Middle frontal gyrus (tissue), 1 donor: ENCODE measurements at regions not wholly inside any gene's neighbourhood (a gene's known extent, or its start where the extent isn't known, plus 50 kb on each side); places are given as distances from the start of the nearest gene placed in this dataset.
"Not testable (repeated sequence)": the region's sequence is repeated elsewhere in the genome, so short reads cannot be mapped to it uniquely, and the experiment has no call there.

Source experiments
- DNase-seq: peaks from one replicate; pipeline ENCODE4 v3.0.0-alpha.2; 2015; ENCODE audit warnings: low spot score; ENCODE audit errors: extremely low spot score

GRCh38 chr2:16026816-16027501 is 86.6 kb downstream of the MYCN start:
- no peak for DNase-seq

GRCh38 chr2:16025876-16026640 is 85.7 kb downstream of the MYCN start:
- DNase-seq, result no peak

GRCh38 chr2:16025211-16025875 is 85.0 kb downstream of the MYCN start:
- DNase-seq, result no peak

GRCh38 chr2:16024628-16025027 is 84.3 kb downstream of the MYCN start:
- not testable (repeated sequence) for DNase-seq

DNA sequence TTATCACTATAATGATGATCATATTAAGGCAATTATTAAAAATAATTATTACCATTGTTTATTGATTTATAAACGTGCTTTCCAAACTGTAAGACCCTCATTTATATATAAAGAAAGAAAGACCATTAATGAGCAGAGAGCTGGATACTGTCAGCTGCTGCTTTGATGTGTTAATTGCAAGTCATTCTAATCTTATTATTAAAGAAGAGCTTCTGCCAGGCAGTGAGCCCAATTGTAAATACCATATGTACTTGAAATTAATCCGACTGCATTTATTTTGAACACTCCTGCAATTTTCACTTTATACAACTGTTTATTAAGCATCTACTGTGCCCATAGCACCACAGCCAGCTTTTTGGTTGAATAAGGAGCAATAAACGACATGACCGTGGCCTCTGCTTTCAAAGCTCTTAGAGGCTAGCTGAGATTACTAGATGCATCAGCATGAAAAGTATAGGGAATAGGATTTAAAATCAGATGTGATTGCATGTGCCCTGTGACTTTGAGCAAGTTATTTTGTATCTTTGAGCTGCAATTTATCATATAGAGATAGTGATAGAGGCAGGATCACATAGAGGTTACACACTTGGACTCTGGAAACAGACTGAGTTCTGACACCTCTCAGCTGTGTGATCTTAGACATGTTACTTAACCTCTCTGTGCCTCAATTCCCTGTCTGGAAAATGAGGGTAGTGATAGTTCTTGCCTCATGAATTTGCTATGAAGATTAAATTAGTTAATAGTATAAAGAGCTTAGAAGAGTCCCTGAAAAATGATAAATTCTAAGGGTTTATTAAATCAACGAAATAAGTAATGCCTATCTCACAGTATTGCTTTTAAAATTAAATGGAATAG is 83.4 kb downstream of the MYCN start:
- DNase-seq, result no peak

GRCh38 chr2:16022548-16023240 is 82.3 kb downstream of the MYCN start:
- DNase-seq, result no peak

- DNase-seq, result no peak
Observed at GRCh38 chr2:16021611-16022363, 81.4 kb downstream of the MYCN start.

DNA sequence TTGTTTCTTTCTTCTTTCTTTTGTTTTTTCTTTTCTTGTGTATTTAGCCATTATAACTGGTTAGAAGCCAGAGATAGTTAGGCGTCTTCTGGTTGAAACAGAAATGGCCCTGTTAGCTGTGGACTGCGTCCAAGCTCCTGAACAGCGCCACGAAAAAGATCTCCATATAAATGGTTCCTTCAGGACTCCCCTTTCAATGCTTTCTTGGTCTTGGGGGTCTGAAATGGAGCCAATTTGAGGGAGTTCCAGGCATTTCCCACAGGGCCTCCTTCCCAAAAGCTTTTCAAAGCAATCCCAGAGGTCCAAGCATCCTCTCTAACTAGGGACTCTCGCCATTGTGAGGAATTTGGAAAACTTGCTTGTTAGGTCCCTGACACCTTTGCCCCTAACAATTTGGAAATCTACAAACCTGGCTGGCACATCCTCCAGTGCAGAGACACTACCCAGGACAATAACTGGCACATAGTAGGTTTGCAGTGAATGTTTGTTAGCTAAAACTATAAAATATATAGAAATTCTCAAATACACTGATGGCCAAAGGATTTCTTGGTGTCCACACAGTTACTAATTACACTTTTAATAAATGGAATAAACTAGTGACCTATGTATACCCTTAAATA is 80.1 kb downstream of the MYCN start:
- no peak for DNase-seq

DNA sequence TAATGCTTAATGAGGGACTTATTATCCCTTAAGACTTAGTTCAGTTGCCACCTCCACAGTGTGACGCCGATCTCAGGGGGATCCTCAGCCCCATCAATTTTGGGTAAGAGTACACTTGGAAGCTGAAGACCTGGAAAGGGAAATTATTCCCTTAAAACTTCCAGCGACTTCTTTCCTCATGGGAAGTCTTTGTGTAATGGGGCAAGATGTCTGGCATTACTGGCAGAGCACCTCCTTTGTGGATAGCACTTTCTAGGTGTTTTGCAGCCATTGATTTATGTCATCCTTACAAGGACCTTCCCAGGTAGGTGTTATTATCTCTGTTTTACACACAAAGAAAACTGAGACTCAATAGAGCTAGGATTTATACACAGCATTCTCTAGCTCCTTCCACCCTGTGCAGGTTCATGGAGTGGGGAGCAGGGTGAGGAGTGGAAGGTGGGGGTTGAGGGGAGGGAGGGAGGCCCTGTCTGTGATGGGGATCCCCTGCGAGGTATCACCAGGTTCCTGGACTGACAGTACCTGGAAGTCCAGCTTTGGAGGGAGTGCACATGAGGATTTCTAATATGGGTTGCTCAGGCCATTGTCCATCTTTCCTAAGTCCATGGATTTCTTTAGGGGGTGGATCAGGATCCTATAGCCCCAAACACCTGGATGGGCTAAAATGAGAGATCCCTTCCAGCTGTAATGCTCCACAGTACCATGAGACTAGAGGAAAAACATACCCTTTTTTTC is 79.4 kb downstream of the MYCN start:
- no peak for DNase-seq

DNA sequence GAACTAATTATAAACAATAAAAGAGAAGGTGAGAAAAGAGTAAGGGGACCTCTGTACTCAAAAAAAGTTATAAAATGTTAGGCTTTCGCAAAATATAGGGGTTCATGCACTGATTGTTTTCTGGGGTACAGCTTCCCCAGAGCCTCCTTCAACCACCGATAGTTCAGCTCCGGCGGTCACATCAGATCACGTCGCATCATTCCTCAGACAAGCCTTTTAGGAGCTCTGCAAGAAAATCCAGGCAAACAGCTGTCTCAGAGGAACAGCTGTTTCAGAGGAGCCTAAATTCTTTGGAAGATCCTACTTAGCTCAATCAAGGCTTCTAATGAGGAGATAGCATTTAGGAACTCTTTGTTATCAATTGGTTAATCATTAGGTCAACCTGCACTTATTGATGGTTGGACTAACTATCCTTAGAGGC is 78.7 kb downstream of the MYCN start:
- no peak for DNase-seq

DNA sequence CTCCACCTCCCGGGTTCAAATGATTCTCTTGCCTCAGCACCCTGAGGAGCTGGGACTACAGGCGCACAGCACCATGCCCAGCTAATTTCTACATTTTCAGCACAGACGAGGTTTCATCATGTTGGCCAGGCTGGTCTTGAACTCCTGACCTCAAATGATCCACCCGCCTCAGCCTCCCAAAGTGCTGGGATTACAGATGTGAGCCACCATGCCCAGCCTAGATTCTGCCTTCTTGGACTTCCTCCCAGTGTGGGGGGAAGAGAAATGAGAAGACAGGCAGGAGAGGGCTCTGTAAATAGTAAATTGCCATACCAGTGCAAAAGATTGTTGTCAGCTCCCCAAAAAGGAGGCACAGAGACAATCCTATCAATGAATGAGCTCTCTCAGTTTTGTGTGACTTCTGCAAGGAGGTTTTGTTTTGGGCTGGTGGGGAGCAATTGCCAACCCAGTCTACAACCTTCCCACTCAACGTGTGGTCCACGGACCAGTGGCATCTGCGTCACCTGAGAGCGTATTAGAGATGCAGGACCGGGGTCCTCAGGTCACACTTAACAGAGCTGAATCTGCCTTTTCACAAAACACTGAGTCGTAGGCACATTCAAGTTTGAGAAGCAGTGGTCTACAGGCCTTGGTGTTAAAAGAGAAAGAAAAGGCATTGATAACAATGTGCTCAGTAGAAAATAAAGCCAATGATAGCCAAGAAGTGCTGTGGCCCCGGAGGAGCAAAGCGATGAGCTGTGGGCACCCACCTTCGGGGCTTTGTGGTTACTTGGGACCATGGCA is 78.1 kb downstream of the MYCN start:
- no peak for DNase-seq

DNA sequence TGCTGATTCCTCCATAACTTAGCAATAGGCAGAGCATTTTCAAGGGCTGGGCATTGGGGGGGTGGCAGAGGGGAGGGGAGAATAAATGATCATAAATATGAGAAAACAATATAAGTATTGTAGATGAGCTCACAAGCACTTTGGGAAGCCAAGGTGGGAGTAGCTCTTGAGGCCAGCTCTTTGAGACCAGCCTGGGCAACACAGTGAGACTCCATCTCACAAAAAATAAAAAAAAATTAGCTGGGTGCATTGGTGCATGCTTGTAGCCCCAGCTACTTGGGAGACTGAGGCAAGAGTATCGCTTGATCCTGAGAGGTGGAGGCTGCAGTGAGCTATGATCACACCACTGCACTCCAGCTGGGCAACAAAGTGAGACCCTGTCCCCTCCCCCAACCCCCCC is 75.9 kb downstream of the MYCN start:
- DNase-seq, result no peak

DNA sequence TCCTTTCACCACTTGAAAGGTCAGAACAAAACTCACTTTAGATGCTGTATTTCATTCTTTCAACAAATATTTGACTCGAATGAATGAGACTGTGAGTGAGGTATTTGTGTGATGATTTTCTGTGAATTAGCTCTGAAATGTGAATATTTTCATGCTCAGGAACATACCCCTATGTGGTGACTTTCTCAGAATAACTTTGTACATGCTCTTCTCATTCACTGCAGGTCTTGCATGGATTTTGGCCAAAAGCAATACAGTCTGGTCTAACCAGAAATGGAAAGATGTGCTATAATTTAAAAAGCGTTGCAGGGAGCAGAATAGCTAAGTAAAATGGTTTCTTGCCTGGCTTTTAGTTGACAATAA is 75.5 kb downstream of the MYCN start:
- DNase-seq, result no peak

- no peak for DNase-seq
Observed at GRCh38 chr2:16015210-16015902, 75.0 kb downstream of the MYCN start.

DNA sequence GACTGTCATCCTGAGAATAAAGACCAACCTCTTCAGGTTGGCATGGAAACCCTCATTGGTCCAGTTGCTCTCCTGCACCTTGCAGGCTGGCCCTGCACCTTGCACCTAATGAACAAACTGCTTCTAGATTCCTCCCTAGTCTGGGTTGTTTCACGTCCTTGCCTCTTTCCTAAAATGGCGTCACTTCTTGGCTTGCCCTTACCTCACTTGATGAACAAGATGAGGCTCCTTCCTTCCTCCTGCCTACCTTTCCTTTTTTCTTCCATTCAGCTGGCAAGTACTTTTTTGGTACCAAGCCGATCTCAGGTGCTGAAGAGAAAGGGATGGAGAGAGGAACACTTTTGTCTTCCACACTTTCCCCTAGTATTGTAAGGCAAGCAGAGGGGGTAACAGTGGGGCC is 74.5 kb downstream of the MYCN start:
- DNase-seq, result no peak

DNA sequence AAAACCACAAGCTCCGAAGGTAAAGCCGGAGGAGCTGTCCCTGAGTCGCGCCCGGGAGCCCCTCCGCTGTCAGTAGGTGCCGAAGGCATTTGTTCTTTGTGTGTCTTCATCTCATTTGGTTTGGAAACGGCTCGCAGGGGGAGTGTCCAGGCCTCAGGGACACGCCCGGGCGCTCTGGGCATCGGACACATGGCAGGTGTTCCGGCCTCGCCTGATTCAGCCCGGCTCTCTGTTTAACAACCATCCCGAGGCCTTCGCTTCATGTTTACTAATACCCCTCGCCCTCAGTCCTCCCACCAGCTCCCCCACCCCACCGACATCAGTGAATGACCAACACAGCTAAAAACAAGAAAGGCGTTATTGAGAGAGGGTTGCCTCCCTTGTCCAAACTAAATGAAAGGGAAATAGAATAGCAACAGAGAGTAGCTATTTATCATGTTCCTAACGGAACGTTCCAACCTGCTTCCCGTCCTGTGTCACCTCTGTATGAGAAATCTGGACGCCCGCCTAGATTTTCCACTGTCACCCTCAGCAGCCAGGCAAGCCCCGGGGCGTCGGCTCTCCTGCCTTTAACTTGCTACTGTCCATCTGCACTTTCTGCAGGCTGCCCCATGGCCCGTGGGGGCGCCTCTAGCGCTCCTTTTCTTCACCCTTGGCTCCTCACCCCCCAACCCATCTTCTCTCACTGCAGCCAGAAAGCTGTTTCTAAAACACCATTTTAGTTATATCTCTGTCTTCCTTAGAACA is 73.9 kb downstream of the MYCN start:
- no peak for DNase-seq

GRCh38 chr2:16013359-16013911 is 73.1 kb downstream of the MYCN start:
- DNase-seq, result no peak
